PC-3 (cell line): ENCODE measurements at regions not wholly inside any gene's neighbourhood (a gene's known extent, or its start where the extent isn't known, plus 50 kb on each side); places are given as distances from the start of the nearest gene placed in this dataset.

Experiments used
- ATAC-seq: fragments of 200-7000 bp; cut with Tn5 transposase; 2 replicates; pipeline ENCODE4 v1.9.1; 2020; ENCODE audit warnings: mild to moderate bottlenecking, moderate library complexity
- BruUV-seq: library from RNA; stranded (reverse); fragments of 400-500 nt; replicated peaks from 2 replicates; lab custom pipeline; 2021; lab: Mats Ljungman, UMichigan
- CTCF ChIA-PET: fragments of 300-600 bp; sonication (Branson Sonifier 250); formaldehyde crosslinking; loops from one replicate; lab custom pipeline; 2022; ENCODE audit warnings: antibody characterized with exemption; lab: Charles Lee
- POLR2A ChIA-PET: fragments of 300-600 bp; sonication (Branson Sonifier 250); formaldehyde crosslinking; loops from one replicate; lab custom pipeline; 2022; ENCODE audit warnings: antibody characterized with exemption; ENCODE audit not compliant: unreplicated experiment; lab: Charles Lee
- DNase-seq: peaks from one replicate; pipeline ENCODE4 v3.0.0-alpha.2; 2015
- H2AFZ ChIP-seq: fragments of 300-600 bp; sonication (generic); 2 replicates; pipeline ENCODE4 v1.6.0; 2016; ENCODE audit warnings: antibody characterized with exemption, low read length
- H3F3A ChIP-seq: fragments of 300-600 bp; sonication (generic); one replicate; pipeline ENCODE4 v1.6.0; 2017; ENCODE audit warnings: antibody characterized with exemption, low read length, control low read depth, mild to moderate bottlenecking; ENCODE audit not compliant: unreplicated experiment
- H3K27ac ChIP-seq: fragments of 300-600 bp; sonication (generic); 2 replicates; pipeline ENCODE4 v1.5.1; 2016; ENCODE audit warnings: mild to moderate bottlenecking, low read length
- H3K27me3 ChIP-seq: fragments of 300-600 bp; sonication (generic); 2 replicates; pipeline ENCODE4 v1.6.1; 2016; ENCODE audit warnings: low read length, mixed read lengths
- H3K36me3 ChIP-seq: fragments of 300-600 bp; sonication (generic); 2 replicates; pipeline ENCODE4 v1.6.1; 2016; ENCODE audit warnings: low read depth, mixed run types, low read length, mixed read lengths
- H3K4me1 ChIP-seq: fragments of 300-600 bp; sonication (generic); 2 replicates; pipeline ENCODE4 v1.5.1; 2016; ENCODE audit warnings: low read length; ENCODE audit not compliant: insufficient read depth
- H3K4me2 ChIP-seq: fragments of 300-600 bp; sonication (generic); 2 replicates; pipeline ENCODE4 v1.6.0; 2016; ENCODE audit warnings: low read length
- H3K4me3 ChIP-seq: fragments of 300-600 bp; sonication (generic); 2 replicates; pipeline ENCODE4 v1.5.1; 2016; ENCODE audit warnings: mild to moderate bottlenecking, low read length, mixed read lengths
- H3K79me2 ChIP-seq: fragments of 300-600 bp; sonication (generic); 2 replicates; pipeline ENCODE4 v1.6.1; 2017; ENCODE audit warnings: low read length, mixed read lengths
- H3K9ac ChIP-seq: fragments of 300-600 bp; sonication (generic); 2 replicates; pipeline ENCODE4 v1.6.0; 2016; ENCODE audit warnings: mild to moderate bottlenecking, low read length
- H3K9me2 ChIP-seq: fragments of 300-600 bp; sonication (generic); replicated peaks from 2 replicates; pipeline ENCODE4 v1.6.1; 2016; ENCODE audit warnings: mixed run types, low read length, mixed read lengths
- H3K9me3 ChIP-seq: fragments of 300-600 bp; sonication (generic); 2 replicates; pipeline ENCODE4 v1.6.1; 2016; ENCODE audit warnings: low read length, mixed read lengths
- H4K20me1 ChIP-seq: fragments of 300-600 bp; sonication (generic); 2 replicates; pipeline ENCODE4 v1.6.1; 2016; ENCODE audit warnings: low read length, mixed read lengths
- CTCF ChIP-seq: fragments of 300-600 bp; sonication (generic); conservative IDR thresholded peaks from 2 replicates; pipeline ENCODE4 v1.5.1; 2017; ENCODE audit warnings: antibody characterized with exemption, low read depth, mild to moderate bottlenecking, low read length
- EZH2 ChIP-seq: fragments of 300-600 bp; sonication (generic); IDR thresholded peaks from one replicate; pipeline ENCODE4 v1.6.1; 2017; ENCODE audit warnings: antibody characterized with exemption, mild to moderate bottlenecking, low read length; ENCODE audit not compliant: unreplicated experiment
- EZH2phosphoT487 ChIP-seq: fragments of 300-600 bp; sonication (generic); IDR thresholded peaks from 2 replicates; pipeline ENCODE4 v1.6.1; 2018; ENCODE audit warnings: mild to moderate bottlenecking, antibody characterized with exemption, low read length, borderline replicate concordance
- intact Hi-C: fragments of 100-400 bp; cut with micrococcal nuclease; formaldehyde crosslinking; loops from 2 replicates; pipeline ENCODE4 v1.9.0; 2023

- Histone ChIP-seq H3K9me3 (no peaks in the 10 kb centered on the region), H3K9me2 (no peaks in the 10 kb centered on the region), H3K9ac (no peak overlapping the region), H3K4me2 (no peak overlapping the region), H2AFZ (no peak overlapping the region), H4K20me1 (no peaks in the 10 kb centered on the region), H3K36me3 (no peaks in the 10 kb centered on the region), H3K79me2 (no peaks in the 10 kb centered on the region), H3K27ac (no peak overlapping the region), H3F3A (no peaks in the 10 kb centered on the region), H3K4me3 (no peak overlapping the region), H3K4me1 (no peaks in the 10 kb centered on the region), H3K27me3 (no peaks in the 10 kb centered on the region)
- BruUV-seq, result no TSS peak
- no peak for TF ChIP-seq CTCF
- no peak for TF ChIP-seq EZH2phosphoT487
- TF ChIP-seq EZH2, result no peak
- no peak for ATAC-seq
- ChIA-PET POLR2A (no interaction called here), CTCF (no interaction called here)
- DNase-seq, result no peak
- intact Hi-C loops, result no loop called here
These were observed 122.3 kb downstream of the ASB1 start for GRCh38 chr2:238548902-238549462.

DNA sequence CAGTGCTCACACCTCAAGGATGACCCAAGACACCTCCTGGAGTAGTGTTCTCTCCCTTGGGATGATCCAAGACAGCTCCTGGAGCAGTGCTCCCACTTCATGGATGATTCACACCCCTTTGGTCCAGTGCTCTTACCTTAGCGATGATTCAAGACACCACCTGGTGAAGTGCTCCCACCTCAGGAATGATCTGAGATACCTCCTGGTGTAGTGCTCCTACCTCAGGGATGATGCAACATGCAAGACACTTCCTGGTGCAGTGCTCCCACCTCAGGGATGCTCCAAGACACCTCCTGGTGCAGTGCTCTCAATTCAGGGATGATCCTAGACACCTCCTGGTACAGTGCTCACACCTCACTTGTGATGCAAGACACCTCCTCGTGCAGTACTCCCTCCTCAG lies 123.1 kb downstream of the ASB1 start:
- no peaks in the 10 kb centered on the region for H3K9me3 ChIP-seq
- intact Hi-C loops, result no loop called here
- TF ChIP-seq EZH2phosphoT487, result no peak
- no peak for TF ChIP-seq EZH2
- TF ChIP-seq CTCF, result no peak
- no peak for ATAC-seq
- POLR2A ChIA-PET, result no interaction called here
- H3K27ac ChIP-seq, result no peak overlapping the region
- H2AFZ ChIP-seq, result no peak overlapping the region
- H3K4me2 ChIP-seq, result no peak overlapping the region
- no peaks in the 10 kb centered on the region for H3K79me2 ChIP-seq
- CTCF ChIA-PET, result no interaction called here
- DNase-seq, result no peak
- H3K9ac ChIP-seq, result no peak overlapping the region
- no peaks in the 10 kb centered on the region for H3K9me2 ChIP-seq
- H3K27me3 ChIP-seq, result no peaks in the 10 kb centered on the region
- BruUV-seq, result no TSS peak
- H3K36me3 ChIP-seq, result no peaks in the 10 kb centered on the region
- H3K4me1 ChIP-seq, result no peaks in the 10 kb centered on the region
- no peak overlapping the region for H3K4me3 ChIP-seq
- H3F3A ChIP-seq, result no peaks in the 10 kb centered on the region
- no peaks in the 10 kb centered on the region for H4K20me1 ChIP-seq

GRCh38 chr2:238551091-238551490 lies 124.4 kb downstream of the ASB1 start:
- H3K27me3 ChIP-seq, result no peaks in the 10 kb centered on the region
- no peak overlapping the region for H3K27ac ChIP-seq
- no peak overlapping the region for H3K4me3 ChIP-seq
- H3K36me3 ChIP-seq, result no peaks in the 10 kb centered on the region
- no peak overlapping the region for H2AFZ ChIP-seq
- ChIA-PET CTCF (no interaction called here), POLR2A (no interaction called here)
- DNase-seq (no peak), ATAC-seq (no peak)
- TF ChIP-seq EZH2 (no peak), CTCF (no peak), EZH2phosphoT487 (no peak)
- no peak overlapping the region for H3K9ac ChIP-seq
- H3K79me2 ChIP-seq, result no peaks in the 10 kb centered on the region
- no peaks in the 10 kb centered on the region for H3F3A ChIP-seq
- BruUV-seq, result no TSS peak
- H3K9me3 ChIP-seq, result no peaks in the 10 kb centered on the region
- intact Hi-C loops, result no loop called here
- H3K9me2 ChIP-seq, result no peaks in the 10 kb centered on the region
- H3K4me2 ChIP-seq, result no peak overlapping the region
- no peaks in the 10 kb centered on the region for H3K4me1 ChIP-seq
- H4K20me1 ChIP-seq, result no peaks in the 10 kb centered on the region
